GM12872 (cell line): ENCODE measurements at regions not wholly inside any gene's neighbourhood (a gene's known extent, or its start where the extent isn't known, plus 50 kb on each side); places are given as distances from the start of the nearest gene placed in this dataset.

Source experiments
- CTCF ChIP-seq: IDR thresholded peaks from 3 replicates; pipeline ENCODE4 v1.5.1; 2011; ENCODE audit warnings: low read depth, mild to moderate bottlenecking, low read length, moderate library complexity; ENCODE audit not compliant: insufficient read depth

- no peak for TF ChIP-seq CTCF
Measured at GRCh38 chr4:133812954-133813353, 388.6 kb downstream of the PABPC4L start.

GRCh38 chr4:133812236-133812635 lies 389.4 kb downstream of the PABPC4L start:
- no peak for TF ChIP-seq CTCF

- TF ChIP-seq CTCF = no peak
Measured at GRCh38 chr4:133808151-133808550, 393.4 kb downstream of the PABPC4L start.

GRCh38 chr4:133803341-133803740 lies 398.2 kb downstream of the PABPC4L start:
- TF ChIP-seq CTCF = no peak

GRCh38 chr4:133802359-133803140 lies 399.0 kb downstream of the PABPC4L start:
- no peak for TF ChIP-seq CTCF

- TF ChIP-seq CTCF = no peak
Measured at GRCh38 chr4:133801883-133802282, 399.7 kb downstream of the PABPC4L start.

- TF ChIP-seq CTCF = no peak
Measured at GRCh38 chr4:133800966-133801365, 400.6 kb downstream of the PABPC4L start.
